ENCODE measurements at regions not wholly inside any gene's neighbourhood (a gene's known extent, or its start where the extent isn't known, plus 50 kb on each side); places are given as distances from the start of the nearest gene placed in this dataset.

DNA sequence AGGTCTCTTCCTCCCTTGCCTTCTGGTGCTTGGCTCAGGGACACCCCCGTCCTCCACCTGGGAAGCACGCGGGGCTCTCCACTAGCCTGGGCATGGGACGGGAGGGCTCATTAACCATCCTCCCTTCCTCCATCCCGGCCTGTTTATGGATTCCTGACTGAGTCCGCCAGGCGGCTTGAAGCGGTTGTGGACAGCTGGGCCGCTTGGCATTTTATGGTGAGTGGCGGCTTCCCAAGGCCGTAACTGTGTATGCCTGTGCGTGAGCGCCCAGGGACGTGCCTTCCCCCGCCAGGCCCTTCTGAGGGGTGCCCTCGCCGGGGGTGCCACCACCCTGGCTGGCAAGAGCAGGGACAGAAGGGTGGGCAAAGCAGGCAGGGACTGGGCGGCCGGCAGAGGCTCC is 202.8 kb downstream of the URI1 start:
- DNase-seq: no peak
- WGBS, 2 experiments (ENCODE audit: extremely low coverage in 2 of 2, insufficient read length in 1 of 2): 50% methylated on average over 4 of the region's 19 CpGs; no CpG with 5 or more reads in 1 of the 2 experiments
- peaks cover 18% of the 10 kb centered on the region; the same call in 1 of the 2 replicates for H3K9me3 ChIP-seq (ENCODE audit: control insufficient read depth, insufficient read depth, low read length)
- dilution Hi-C loops (cut with HindIII; ENCODE audit: low sequenced_read_pairs, unreplicated experiment): no loop called here
- no peaks in the 10 kb centered on the region for H3K4me1 ChIP-seq (ENCODE audit: control insufficient read depth, insufficient read depth, low read length)
- H2BK120ac ChIP-seq (ENCODE audit: low read depth, low read length): no peak overlapping the region
- H3K4me2 ChIP-seq (ENCODE audit: low read depth, low read length): no peak overlapping the region
- peak overlapping the region; percentile 63 for H2AK9ac ChIP-seq (replicated peaks; ENCODE audit: low read depth, low read length, poor library complexity)
- H3K36me3 ChIP-seq (ENCODE audit: control insufficient read depth, insufficient read depth, low read length): no peaks in the 10 kb centered on the region
- no peak overlapping the region for H3K4ac ChIP-seq (ENCODE audit: low read depth, low read length)
- intact Hi-C loops (cut with micrococcal nuclease): no loop called here
- H4K8ac ChIP-seq (ENCODE audit: low read depth in 2 of 2, low read length in 2 of 2): no peak overlapping the region
- ChIA-PET POLR2A (ENCODE audit: unreplicated experiment) (no interaction called here), CTCF (no interaction called here)
- no peaks in the 10 kb centered on the region for H3K79me1 ChIP-seq (ENCODE audit: low read depth in 1 of 2, low read length in 2 of 2)
- H3K9ac ChIP-seq (ENCODE audit: low read depth, low read length): no peak overlapping the region
- H3K27me3 ChIP-seq (ENCODE audit: control insufficient read depth, insufficient read depth, low read length): no peaks in the 10 kb centered on the region
- H3K9me1 ChIP-seq (ENCODE audit: insufficient read depth, low read length): no peaks in the 10 kb centered on the region
- no peak overlapping the region for H3K56ac ChIP-seq (ENCODE audit: extremely low read depth, insufficient read depth, low read length)
- no peak overlapping the region for H2AFZ ChIP-seq (replicated peaks; ENCODE audit: low read length, poor library complexity)
- no peak overlapping the region for H4K91ac ChIP-seq (ENCODE audit: insufficient read depth, low read depth, low read length)
- H3K4me3 ChIP-seq (ENCODE audit: insufficient read depth, low read depth, low read length): no peak overlapping the region
- H3K18ac ChIP-seq (ENCODE audit: low read depth, low read length): no peak overlapping the region
- TF ChIP-seq MAZ (IDR thresholded peaks at IDR 0.05; ENCODE audit: borderline replicate concordance, low read depth, low read length): no peak
- TF ChIP-seq, protein P1, sequence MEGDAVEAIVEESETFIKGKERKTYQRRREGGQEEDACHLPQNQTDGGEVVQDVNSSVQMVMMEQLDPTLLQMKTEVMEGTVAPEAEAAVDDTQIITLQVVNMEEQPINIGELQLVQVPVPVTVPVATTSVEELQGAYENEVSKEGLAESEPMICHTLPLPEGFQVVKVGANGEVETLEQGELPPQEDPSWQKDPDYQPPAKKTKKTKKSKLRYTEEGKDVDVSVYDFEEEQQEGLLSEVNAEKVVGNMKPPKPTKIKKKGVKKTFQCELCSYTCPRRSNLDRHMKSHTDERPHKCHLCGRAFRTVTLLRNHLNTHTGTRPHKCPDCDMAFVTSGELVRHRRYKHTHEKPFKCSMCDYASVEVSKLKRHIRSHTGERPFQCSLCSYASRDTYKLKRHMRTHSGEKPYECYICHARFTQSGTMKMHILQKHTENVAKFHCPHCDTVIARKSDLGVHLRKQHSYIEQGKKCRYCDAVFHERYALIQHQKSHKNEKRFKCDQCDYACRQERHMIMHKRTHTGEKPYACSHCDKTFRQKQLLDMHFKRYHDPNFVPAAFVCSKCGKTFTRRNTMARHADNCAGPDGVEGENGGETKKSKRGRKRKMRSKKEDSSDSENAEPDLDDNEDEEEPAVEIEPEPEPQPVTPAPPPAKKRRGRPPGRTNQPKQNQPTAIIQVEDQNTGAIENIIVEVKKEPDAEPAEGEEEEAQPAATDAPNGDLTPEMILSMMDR (conservative IDR thresholded peaks at IDR 0.05; ENCODE audit: low read depth, low read length): no peak
- TF ChIP-seq FOS (IDR thresholded peaks at IDR 0.05; ENCODE audit: low read depth, low read length): no peak
- no peak for TF ChIP-seq SMC3 (IDR thresholded peaks at IDR 0.05; ENCODE audit: low read depth, low read length)
- TF ChIP-seq USF2 (IDR thresholded peaks at IDR 0.05; ENCODE audit: low read depth, low read length): no peak
- TF ChIP-seq, protein P2, sequence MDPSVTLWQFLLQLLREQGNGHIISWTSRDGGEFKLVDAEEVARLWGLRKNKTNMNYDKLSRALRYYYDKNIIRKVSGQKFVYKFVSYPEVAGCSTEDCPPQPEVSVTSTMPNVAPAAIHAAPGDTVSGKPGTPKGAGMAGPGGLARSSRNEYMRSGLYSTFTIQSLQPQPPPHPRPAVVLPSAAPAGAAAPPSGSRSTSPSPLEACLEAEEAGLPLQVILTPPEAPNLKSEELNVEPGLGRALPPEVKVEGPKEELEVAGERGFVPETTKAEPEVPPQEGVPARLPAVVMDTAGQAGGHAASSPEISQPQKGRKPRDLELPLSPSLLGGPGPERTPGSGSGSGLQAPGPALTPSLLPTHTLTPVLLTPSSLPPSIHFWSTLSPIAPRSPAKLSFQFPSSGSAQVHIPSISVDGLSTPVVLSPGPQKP (IDR thresholded peaks at IDR 0.05; ENCODE audit: borderline replicate concordance, low read depth, low read length): no peak
- no peak for TF ChIP-seq RFX5 (IDR thresholded peaks at IDR 0.05; ENCODE audit: low read depth, low read length)
- no peak for ATAC-seq (ENCODE audit: low read depth)
- no peak overlapping the region for H2BK15ac ChIP-seq (ENCODE audit: low read depth, low read length)
- H2BK5ac ChIP-seq (ENCODE audit: low read depth, low read length, poor library complexity, severe bottlenecking): no peak overlapping the region
- no TSS peak for BruUV-seq (replicated peaks)
- H4K5ac ChIP-seq (ENCODE audit: low read depth, low read length): no peak overlapping the region
- in situ Hi-C loops (cut with MboI; ENCODE audit: low sequenced_read_pairs): no loop called here
- no peaks in the 10 kb centered on the region for H4K20me1 ChIP-seq (ENCODE audit: insufficient read depth, low read length)
- H3K27ac ChIP-seq (ENCODE audit: insufficient read depth, low read length): no peak overlapping the region
- no peak overlapping the region for H3K14ac ChIP-seq (replicated peaks; ENCODE audit: low read depth, low read length)
- H2BK20ac ChIP-seq (ENCODE audit: low read depth, low read length): no peak overlapping the region
- no peak overlapping the region for H3K23ac ChIP-seq (ENCODE audit: low read depth, low read length)
- H2AK5ac ChIP-seq (ENCODE audit: low read depth, low read length): no peak overlapping the region

Data from IMR-90 (cell line).